DMS153 (cell line): ENCODE measurements at regions not wholly inside any gene's neighbourhood (a gene's known extent, or its start where the extent isn't known, plus 50 kb on each side); places are given as distances from the start of the nearest gene placed in this dataset.

Experiments
- DNase-seq: peaks from one replicate; lab custom pipeline; 2025; lab: John Stamatoyannopoulos, UW

GRCh38 chr6:6376845-6377244 is 56.4 kb upstream of the F13A1 start:
- no peak for DNase-seq

- no peak for DNase-seq
These were observed 57.2 kb upstream of the F13A1 start for GRCh38 chr6:6377621-6378020.

DNA sequence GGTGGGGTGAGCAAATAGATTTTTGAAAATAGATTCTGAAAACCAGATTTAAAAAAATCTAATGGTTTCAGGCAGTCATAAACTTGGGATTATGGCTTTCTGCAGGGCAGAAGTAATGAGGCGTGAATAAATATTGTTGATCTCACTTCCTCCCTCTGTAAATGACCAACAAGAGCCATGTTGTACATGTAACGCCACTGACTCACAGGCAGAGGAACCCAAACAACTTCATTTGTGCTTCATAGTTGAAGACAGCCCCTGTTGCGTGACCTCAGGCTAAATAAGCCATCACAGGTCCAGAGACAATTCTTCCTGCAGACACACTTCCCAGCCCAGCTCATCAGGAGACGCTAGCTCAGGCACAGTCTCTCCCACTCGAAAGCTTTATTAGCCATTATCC is 59.1 kb upstream of the F13A1 start:
- DNase-seq = no peak

GRCh38 chr6:6384520-6384919 is 64.1 kb upstream of the F13A1 start:
- no peak for DNase-seq

DNA sequence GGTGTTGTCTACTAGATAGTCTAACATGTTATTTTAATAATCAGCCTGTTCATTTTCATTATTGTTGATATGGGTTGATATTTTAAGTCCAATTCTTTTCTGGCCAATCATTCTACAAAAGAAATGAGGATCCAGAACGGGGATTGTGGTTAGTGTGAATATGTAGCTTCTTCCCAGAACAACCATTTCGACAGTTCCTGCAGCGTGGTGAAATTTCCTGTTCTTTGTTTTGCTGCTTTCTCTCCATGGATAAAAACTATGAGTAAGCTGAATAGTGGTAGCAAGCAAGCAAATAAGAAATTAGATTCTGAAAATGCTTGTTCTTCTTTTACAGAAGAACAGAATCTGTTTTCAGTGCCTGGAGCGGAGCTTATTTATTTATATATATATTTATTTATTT is 65.5 kb upstream of the F13A1 start:
- no peak for DNase-seq

- no peak for DNase-seq
These were observed 70.6 kb upstream of the F13A1 start for GRCh38 chr6:6390849-6391602.

- DNase-seq = no peak
These were observed 72.0 kb upstream of the F13A1 start for GRCh38 chr6:6392214-6393068.

DNA sequence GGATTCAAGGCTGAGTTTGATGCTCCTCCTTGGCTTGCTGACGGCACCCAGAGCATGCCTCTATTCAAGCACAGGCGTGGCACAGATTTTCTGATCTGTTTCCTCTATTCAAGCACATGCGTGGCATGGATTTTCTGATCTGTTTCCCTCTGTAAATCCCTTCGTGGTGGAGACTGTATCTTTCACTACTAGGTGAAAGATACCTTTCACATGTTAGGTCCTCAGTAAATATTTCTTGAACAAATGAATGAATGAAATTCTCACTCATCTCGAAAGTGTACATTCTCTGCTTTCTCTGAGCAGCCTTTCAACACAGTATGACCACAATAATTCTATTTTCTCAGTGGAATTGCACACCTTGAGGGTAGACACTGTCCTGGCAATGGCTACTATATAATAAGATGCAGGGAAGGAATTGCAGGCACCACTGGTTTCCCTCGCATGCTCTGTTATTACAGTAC is 72.6 kb upstream of the F13A1 start:
- DNase-seq = no peak

GRCh38 chr6:6395581-6396197 is 75.2 kb upstream of the F13A1 start:
- DNase-seq = no peak

DNA sequence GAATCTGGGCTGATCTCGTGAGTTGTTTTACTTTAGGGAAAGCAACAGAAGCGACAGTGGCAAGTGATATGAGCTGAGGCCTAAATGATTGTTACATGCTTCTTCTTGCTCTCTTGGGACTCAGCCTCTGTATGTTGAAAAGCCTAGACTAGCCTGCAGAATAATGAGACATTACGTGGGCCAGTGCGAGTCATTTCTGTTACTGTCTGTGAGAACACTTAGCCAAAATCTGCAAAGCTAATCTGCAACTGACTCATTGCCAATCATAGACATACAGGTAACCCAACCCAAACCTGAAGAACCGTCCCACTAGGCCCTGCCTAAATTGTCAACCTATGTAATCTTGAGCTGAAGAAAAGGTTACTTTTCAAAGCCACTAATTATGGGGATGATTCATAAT is 77.4 kb upstream of the F13A1 start:
- DNase-seq = no peak

GRCh38 chr6:6399568-6399967 is 79.1 kb upstream of the F13A1 start:
- DNase-seq = no peak

DNA sequence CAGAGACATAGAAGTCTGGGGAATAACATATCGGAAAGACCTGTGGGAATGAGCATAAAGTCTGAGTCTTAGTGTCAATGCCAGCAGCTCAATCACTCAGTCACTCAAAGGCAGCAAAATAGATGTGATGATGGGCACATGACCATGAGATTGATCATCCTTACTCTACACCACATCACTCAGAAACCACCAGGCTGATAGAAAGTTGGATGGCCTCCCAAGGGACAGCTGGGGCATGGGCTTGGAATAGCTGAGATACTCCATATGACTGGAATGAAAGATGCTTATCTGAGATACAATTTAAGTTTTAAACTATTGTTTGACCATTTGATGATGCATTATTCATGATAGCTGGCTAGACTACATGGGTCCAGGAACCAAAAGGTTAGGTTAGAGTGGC is 80.9 kb upstream of the F13A1 start:
- DNase-seq = no peak

GRCh38 chr6:6402006-6402405 is 81.5 kb upstream of the F13A1 start:
- DNase-seq = no peak

DNA sequence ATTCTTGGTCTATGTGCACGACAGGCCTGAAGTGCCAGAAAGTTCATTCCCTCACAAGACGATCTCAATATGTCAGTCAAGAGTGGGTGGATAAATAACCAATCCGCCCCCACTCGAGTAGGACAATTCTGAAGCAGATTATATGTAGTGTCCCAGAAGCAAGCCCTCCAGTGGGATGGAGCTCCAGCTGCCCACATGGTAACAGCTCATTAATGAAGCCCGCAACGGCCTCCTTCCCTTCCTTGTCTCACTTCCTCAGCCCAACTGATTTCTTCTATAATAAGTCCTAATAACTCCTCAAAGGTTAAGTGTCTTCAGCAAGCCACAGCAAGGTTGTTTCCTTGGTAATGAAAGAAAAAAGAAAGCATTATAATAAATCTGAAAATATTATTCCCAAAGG is 82.1 kb upstream of the F13A1 start:
- DNase-seq = no peak

DNA sequence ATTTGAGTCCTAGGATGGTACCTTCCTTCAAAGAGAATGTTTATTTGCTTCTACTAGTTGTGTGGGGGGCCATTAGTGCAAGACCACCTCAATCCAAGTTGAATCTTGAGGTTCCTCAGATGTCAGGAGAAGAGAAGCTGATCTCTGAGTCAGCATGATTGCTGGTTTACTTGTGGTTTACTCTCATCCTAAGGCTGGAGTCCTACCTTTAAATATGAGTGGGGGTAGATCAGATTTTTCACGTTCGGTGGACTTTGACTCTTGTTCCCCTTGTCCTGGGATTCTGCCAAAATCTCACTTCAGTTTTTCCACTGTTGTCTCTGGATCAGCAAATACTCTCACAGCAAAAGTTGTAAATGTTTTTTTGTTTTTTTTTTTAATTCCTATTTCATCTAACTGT is 84.6 kb upstream of the F13A1 start:
- DNase-seq = no peak

DNA sequence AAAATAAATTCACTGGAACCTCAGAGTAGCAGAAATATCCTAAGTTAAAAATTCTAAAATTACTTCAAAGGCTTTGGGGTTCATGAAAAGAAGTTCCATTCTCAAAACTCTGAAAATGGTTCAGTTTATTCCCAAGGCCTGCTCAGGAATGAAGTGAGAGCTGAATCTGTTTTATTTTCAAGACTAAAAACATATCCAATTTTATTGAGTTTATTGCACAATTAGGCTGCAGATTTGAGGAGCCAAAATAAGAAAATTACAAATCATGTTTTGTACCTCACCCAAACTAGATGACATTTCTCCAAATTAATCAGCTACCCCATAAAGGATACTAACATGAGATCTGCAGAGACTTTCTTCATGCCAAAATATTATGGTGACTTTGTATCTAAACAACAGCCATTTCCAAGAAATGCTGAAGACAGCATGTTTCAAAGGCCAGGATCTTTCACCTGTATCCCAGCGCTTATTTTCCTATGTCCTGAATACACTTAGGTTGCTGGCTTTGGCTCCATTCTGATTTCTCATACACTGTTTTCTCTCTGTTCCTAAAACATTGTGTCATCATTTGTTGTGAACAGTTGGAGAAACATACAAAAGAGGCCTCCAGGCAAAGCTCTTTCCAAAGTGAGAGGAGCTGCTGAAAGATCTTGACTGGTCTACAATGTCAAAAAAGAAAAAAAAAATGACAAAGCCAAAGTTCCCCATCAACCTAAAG is 85.7 kb upstream of the F13A1 start:
- no peak for DNase-seq

DNA sequence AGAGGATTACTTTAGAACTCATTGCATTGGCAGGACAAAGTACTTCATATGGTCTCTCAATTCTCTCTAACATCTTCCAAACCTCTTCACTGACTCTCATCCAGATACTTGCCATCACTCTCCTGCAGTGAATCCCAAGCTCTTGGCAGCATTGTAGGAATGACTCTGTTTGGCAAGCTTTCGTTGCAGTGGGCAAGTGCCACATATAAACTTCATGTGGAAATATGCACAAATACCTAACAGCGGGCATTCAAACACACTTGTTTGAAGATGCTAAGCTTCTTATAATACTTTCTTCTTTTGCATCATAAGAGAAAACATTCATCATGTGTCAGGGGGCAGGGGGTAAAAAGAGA is 86.2 kb upstream of the F13A1 start:
- DNase-seq = no peak

DNA sequence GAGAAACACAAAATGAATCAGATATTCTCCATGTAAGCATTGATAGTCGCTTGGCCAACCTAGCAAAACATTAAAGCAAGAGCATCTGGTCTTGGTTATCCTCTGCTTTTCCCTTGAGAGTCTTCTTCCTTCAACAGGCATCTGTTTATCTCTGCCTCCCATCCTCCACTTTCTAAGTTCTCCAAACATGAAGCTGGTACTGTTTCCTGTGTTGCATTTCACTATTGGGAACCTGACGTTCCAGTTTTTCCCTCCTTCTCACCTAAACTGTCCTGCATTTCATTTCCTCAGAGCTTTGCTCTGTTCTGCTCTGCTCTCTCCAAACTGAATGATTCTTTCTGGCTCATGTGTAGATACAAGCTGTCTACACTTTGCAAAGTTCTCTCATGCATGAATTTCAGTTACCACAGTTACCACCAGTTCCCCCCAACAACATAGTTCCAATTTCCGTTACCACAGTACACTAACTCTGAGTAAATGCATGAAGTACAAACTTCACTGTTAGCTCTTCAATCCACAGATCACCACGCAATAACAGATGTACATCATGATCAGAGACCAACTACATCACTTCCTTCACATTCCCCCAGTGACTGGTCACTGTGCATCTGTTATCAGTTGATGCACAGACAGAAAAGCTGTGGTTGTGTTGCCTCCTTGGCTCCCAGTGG is 86.7 kb upstream of the F13A1 start:
- DNase-seq = no peak

DNA sequence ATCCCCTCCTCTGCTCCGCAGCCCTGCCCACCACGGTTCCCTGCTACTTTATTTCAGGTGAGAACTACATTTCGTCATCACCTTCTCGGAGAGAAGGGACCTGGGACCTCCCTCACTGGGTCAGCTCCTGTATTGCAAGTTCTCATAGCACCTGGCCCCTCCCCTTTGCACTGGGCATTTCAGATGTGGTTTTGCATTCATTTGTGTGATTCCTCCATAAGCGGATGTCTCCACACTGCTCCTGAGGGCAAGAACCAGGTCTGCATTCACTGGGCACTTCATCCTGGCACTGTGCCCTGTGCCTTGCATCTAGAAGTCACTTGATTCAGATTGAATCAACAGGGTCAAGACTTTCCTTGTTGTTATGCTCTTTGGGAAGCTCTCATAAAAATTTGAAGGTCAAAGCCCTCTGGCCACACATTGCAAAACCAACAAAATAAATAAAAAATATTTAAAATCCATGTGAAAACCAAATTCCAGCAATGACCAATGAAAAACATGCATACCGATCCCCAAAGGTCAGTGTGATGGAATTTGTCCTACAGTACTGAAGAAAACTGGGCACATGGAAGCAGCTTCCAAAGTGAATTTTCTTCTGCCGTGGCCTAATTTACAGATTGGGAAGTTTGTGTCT is 89.1 kb upstream of the F13A1 start:
- no peak for DNase-seq

DNA sequence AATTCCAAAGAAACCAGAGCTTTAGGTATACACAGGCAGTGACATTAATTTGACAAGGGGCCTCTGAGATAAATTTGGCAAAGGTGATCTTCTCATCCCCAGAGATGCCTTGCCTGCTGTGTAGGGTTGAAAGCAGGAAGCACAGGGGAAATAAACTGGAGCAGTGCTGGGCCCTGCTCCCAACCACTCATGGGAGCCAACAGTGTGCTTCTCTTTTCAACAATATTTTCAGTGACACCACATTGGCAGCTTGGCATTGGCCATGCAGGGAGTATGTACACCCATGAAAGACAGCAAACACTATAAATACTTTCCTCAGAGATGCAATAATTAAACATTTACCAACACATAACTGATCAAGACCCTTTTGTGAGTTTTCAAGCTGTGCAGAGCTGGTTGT is 90.7 kb upstream of the F13A1 start:
- DNase-seq = no peak

DNA sequence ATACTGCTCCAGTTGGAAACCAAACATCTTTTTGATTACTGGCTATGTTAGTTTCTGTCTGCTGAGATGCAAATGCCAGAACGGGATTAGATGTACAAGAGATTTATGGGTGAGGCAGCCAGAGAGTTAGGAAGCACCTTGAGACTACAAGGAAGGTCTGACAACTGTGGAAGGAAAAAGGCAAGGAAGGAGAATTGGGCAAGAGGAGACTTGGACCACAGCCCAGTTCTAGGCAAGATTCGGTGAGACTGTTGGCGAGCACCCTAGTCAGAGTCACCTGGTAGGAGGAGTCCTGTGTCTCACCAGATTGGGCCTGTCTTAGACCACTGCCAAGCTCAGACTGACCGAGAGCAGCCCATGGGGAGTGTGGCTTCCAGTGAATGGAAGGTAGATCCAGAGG is 91.8 kb upstream of the F13A1 start:
- DNase-seq = no peak
